ENCODE measurements at regions not wholly inside any gene's neighbourhood (a gene's known extent, or its start where the extent isn't known, plus 50 kb on each side); places are given as distances from the start of the nearest gene placed in this dataset.

DNA sequence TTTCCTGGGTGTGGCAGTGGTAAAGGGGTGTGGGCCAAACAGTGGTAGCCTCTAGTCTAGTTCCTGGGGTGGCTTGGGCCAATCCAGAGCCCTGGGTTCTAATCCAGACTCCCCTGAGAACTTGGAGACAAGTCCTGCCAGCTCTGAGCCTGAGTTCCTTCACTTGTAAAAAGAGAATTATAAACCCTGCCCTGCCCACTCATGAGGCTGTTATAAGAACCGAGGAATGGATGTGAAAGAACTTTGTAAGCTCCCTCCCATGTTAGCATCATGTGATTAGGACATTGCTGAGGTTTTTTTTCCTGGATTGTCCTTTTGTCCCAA is 131.0 kb downstream of the RRAGC start:
- TF ChIP-seq, protein P1, sequence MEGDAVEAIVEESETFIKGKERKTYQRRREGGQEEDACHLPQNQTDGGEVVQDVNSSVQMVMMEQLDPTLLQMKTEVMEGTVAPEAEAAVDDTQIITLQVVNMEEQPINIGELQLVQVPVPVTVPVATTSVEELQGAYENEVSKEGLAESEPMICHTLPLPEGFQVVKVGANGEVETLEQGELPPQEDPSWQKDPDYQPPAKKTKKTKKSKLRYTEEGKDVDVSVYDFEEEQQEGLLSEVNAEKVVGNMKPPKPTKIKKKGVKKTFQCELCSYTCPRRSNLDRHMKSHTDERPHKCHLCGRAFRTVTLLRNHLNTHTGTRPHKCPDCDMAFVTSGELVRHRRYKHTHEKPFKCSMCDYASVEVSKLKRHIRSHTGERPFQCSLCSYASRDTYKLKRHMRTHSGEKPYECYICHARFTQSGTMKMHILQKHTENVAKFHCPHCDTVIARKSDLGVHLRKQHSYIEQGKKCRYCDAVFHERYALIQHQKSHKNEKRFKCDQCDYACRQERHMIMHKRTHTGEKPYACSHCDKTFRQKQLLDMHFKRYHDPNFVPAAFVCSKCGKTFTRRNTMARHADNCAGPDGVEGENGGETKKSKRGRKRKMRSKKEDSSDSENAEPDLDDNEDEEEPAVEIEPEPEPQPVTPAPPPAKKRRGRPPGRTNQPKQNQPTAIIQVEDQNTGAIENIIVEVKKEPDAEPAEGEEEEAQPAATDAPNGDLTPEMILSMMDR (IDR thresholded peaks at IDR 0.05; ENCODE audit: insufficient read depth, low read length): no peak
- TF ChIP-seq GABPA (IDR thresholded peaks at IDR 0.05; ENCODE audit: low read depth) (no peak), POLR2AphosphoS5 (IDR thresholded peaks at IDR 0.05; ENCODE audit: low read depth) (no peak)
- TF ChIP-seq, protein P2, sequence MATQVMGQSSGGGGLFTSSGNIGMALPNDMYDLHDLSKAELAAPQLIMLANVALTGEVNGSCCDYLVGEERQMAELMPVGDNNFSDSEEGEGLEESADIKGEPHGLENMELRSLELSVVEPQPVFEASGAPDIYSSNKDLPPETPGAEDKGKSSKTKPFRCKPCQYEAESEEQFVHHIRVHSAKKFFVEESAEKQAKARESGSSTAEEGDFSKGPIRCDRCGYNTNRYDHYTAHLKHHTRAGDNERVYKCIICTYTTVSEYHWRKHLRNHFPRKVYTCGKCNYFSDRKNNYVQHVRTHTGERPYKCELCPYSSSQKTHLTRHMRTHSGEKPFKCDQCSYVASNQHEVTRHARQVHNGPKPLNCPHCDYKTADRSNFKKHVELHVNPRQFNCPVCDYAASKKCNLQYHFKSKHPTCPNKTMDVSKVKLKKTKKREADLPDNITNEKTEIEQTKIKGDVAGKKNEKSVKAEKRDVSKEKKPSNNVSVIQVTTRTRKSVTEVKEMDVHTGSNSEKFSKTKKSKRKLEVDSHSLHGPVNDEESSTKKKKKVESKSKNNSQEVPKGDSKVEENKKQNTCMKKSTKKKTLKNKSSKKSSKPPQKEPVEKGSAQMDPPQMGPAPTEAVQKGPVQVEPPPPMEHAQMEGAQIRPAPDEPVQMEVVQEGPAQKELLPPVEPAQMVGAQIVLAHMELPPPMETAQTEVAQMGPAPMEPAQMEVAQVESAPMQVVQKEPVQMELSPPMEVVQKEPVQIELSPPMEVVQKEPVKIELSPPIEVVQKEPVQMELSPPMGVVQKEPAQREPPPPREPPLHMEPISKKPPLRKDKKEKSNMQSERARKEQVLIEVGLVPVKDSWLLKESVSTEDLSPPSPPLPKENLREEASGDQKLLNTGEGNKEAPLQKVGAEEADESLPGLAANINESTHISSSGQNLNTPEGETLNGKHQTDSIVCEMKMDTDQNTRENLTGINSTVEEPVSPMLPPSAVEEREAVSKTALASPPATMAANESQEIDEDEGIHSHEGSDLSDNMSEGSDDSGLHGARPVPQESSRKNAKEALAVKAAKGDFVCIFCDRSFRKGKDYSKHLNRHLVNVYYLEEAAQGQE (IDR thresholded peaks at IDR 0.05; ENCODE audit: insufficient replicate concordance, low read depth): no peak

Data from HL-60 (cell line).